ENCODE measurements at regions not wholly inside any gene's neighbourhood (a gene's known extent, or its start where the extent isn't known, plus 50 kb on each side); places are given as distances from the start of the nearest gene placed in this dataset.

DNA sequence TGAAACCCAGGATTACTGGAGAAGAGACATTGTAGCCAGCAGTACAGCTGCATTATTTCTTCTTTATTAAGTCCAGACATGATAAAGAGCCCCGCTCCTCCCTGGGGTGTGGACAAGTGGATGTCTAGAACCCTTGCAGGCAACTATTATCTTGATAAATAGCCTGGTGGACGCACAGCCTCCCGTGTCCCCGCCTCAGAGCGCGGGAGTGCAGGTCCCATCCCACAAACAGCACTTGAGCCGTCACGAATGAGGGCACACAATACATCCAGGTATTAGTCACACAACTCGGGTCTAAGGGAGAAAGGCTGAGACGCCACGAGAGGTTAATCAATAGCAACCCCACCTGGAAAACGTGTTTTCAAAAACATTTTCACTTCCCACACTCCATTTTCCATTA, 213.2 kb upstream of the SOX1 start:
- TF ChIP-seq, protein P1, sequence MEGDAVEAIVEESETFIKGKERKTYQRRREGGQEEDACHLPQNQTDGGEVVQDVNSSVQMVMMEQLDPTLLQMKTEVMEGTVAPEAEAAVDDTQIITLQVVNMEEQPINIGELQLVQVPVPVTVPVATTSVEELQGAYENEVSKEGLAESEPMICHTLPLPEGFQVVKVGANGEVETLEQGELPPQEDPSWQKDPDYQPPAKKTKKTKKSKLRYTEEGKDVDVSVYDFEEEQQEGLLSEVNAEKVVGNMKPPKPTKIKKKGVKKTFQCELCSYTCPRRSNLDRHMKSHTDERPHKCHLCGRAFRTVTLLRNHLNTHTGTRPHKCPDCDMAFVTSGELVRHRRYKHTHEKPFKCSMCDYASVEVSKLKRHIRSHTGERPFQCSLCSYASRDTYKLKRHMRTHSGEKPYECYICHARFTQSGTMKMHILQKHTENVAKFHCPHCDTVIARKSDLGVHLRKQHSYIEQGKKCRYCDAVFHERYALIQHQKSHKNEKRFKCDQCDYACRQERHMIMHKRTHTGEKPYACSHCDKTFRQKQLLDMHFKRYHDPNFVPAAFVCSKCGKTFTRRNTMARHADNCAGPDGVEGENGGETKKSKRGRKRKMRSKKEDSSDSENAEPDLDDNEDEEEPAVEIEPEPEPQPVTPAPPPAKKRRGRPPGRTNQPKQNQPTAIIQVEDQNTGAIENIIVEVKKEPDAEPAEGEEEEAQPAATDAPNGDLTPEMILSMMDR (IDR thresholded peaks at IDR 0.05), result no peak
- no peak for TF ChIP-seq POLR2A (IDR thresholded peaks at IDR 0.05)

Measured in body of pancreas (tissue), 4 donors.